GM23248 (cell line): ENCODE measurements at regions not wholly inside any gene's neighbourhood (a gene's known extent, or its start where the extent isn't known, plus 50 kb on each side); places are given as distances from the start of the nearest gene placed in this dataset.

Experiments used
- EZH2 ChIP-seq: fragments of 200-600 bp; sonication (generic); IDR thresholded peaks from 2 replicates; pipeline ENCODE4 v1.6.1; 2018; ENCODE audit warnings: antibody characterized with exemption, mild to moderate bottlenecking; ENCODE audit not compliant: insufficient read depth, poor library complexity, severe bottlenecking
- EZH2phosphoT487 ChIP-seq: fragments of 200-600 bp; sonication (generic); IDR thresholded peaks from 2 replicates; pipeline ENCODE4 v1.6.1; 2018; ENCODE audit warnings: antibody characterized with exemption, moderate library complexity, mild to moderate bottlenecking, low read depth; ENCODE audit not compliant: insufficient read depth

DNA sequence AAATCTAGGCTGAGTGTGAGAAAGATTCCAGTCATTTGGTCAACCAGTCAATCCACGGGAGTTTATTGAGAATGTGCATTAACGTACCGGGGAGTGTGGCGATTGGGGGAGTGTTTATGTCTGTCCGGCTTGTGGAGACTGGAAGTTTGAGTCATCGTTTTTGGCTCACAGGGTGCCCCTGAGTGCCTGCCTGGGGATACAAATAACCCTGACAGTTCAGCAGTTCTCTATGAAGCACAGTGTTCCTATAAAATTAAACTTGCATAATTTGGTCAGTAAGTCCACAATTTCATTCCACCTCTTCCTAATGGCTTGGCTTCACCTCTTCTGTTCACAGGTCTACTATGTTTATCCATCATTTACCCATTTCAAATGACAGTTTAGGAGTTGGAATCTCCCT is 72.6 kb upstream of the PLEKHG1 start:
- TF ChIP-seq EZH2phosphoT487 (no peak), EZH2 (no peak)
